GM12875 (cell line): ENCODE measurements at regions not wholly inside any gene's neighbourhood (a gene's known extent, or its start where the extent isn't known, plus 50 kb on each side); places are given as distances from the start of the nearest gene placed in this dataset.

Source experiments
- H3K4me3 ChIP-seq: one replicate; pipeline ENCODE4 v1.5.1; 2011; ENCODE audit warnings: low read depth, low read length, control low read depth
- CTCF ChIP-seq: IDR thresholded peaks from 2 replicates; pipeline ENCODE4 v1.5.1; 2011; ENCODE audit warnings: low read depth, mild to moderate bottlenecking, control low read depth, inconsistent platforms, low read length, moderate library complexity, borderline replicate concordance; ENCODE audit not compliant: insufficient read depth

- H3K4me3 ChIP-seq = no peak overlapping the region
- no peak for TF ChIP-seq CTCF
Observed at GRCh38 chr10:121653608-121654007, 55.4 kb upstream of the FGFR2 start.

- H3K4me3 ChIP-seq = no peak overlapping the region
- TF ChIP-seq CTCF = no peak
Observed at GRCh38 chr10:121648493-121648892, 50.2 kb upstream of the FGFR2 start.

DNA sequence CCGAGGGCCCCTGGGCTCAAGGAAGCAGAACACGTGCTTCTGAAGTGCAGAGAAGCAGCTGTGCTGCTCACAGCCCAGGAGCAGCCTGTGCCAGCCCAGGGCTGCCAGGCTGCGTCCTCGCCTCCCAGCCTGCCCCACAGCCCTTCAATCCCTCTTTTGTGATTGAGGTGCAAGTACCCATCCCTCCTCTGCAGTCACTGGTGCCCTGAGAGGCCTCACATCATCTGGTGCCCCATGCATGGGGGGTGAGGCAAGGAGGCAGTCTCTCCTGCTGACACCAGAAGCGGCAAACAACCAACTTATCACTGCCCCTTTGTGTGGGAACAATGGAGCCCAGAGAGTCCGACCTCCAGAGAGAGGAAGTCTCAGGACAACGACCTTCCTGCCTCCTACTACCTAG lies 49.8 kb upstream of the FGFR2 start:
- TF ChIP-seq CTCF = no peak

More for the DNA sequence above, 49.8 kb upstream of the FGFR2 start:
- H3K4me3 ChIP-seq = no peak overlapping the region
